SW 1271 (cell line): ENCODE measurements at regions not wholly inside any gene's neighbourhood (a gene's known extent, or its start where the extent isn't known, plus 50 kb on each side); places are given as distances from the start of the nearest gene placed in this dataset.
A peak's percentile ranks its signal among the peaks of the same experiment; 100 is the strongest.

Experiments used
- DNase-seq, 2 experiments: peaks; one replicate each; lab custom pipeline; 2025; lab: John Stamatoyannopoulos, UW

DNA sequence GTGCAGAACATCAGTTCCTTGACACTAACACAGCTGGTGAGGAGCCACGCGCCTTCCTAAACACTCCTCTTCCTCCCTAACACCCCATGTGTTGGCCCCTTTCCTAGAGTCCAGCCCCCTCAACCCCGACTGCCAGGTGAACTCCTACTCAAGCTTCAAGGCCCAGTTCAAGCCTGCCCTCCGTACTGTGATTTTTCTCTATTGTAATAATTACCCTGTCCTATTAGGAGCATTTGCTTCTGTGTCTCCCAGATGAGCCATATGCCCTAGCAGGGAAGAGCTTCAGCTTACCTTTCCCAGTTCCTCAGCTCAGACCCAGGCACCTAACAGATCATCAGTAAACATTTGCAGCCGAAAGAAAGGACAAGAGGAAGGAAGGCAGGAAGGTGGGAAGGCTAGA lies 130.6 kb upstream of the SALL3 start:
- no peak for DNase-seq

GRCh38 chr18:78849458-78849857 lies 130.2 kb upstream of the SALL3 start:
- DNase-seq, result no peak

- no peak for DNase-seq
Observed at GRCh38 chr18:78853341-78853740, 126.3 kb upstream of the SALL3 start.

DNA sequence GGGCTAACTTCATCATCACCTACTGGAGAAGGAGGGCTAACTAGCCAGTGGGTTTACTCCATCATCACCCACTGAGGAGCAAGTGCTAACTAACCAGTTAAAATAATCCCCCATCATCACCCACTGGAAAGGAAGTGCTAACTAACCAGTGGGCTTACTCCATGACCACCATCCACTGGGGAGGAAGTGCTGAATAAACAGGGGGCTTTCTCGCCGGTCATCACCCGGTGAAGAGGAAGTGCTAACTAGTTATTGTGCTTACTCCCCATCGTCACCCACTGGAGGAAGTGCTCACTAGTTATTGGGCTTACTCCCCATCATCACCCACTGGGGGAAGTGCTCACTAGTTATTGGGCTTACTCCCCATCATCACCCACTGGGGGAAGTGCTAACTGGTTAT lies 124.4 kb upstream of the SALL3 start:
- no peak for DNase-seq

- DNase-seq, result no peak
Observed at GRCh38 chr18:78856569-78857313, 122.9 kb upstream of the SALL3 start.

GRCh38 chr18:78857314-78858150 lies 122.1 kb upstream of the SALL3 start:
- no peak for DNase-seq

DNA sequence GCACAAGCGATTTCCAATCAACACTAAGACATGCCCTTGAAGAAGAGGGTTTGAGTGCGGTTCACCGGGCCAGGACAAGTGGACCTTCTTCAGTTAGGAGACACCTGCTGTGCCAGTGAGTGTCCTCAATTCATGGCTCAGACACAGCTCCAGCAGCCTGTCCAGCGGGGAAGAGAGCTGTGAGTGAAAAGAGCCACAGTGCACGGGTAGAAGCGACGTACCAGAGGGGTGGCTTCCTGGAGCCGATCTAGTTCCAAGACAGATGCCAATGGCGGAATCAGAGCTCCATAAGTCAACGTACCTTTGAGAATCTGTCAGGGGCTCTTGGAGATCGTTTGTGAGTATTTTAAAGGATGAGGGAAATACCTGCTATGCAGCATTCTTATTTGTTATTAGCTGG lies 119.9 kb upstream of the SALL3 start:
- no peak for DNase-seq

DNA sequence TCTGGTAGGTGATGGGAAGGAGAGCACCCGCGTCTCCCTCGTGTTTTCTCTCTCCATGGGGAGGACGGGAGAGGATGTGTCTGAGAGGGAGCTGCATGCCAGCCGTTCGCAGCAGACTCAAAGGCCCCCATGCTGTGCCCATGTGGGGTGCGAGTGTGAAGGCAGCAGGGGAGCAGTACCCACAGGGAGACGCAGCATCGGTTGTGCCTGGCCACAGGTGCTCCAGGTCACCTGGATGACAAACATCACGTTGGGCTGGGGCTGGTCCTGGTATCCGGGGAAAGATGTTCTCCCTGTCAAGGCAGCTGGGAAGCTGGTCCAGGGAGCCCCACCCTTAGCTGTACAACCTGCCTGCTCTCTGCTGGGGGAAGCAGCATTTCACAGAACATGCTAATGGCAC lies 119.5 kb upstream of the SALL3 start:
- DNase-seq, result no peak

DNA sequence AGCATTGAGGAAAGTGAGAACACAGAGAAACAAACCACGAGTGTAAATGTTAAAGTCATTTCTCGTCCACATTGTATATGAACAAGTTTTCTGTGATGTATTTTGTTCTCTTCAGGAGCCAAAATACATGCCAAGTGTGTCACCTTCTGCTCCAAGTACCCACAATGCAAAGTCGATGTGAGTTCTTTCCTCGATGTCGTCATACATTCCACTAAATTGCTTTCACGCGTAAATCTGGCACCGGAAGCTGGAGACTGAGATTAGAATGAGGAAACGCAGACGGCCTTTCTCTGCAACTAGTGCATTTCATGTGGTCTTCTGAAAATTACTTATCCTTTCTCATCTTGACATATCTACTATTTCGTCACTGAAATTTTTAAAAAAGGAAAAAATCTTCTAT lies 118.5 kb upstream of the SALL3 start:
- DNase-seq, result no peak

- DNase-seq, result no peak
Observed at GRCh38 chr18:78861706-78862105, 117.9 kb upstream of the SALL3 start.

GRCh38 chr18:78862395-78862794 lies 117.2 kb upstream of the SALL3 start:
- no peak for DNase-seq

GRCh38 chr18:78865056-78865598 lies 114.5 kb upstream of the SALL3 start:
- no peak for DNase-seq

DNA sequence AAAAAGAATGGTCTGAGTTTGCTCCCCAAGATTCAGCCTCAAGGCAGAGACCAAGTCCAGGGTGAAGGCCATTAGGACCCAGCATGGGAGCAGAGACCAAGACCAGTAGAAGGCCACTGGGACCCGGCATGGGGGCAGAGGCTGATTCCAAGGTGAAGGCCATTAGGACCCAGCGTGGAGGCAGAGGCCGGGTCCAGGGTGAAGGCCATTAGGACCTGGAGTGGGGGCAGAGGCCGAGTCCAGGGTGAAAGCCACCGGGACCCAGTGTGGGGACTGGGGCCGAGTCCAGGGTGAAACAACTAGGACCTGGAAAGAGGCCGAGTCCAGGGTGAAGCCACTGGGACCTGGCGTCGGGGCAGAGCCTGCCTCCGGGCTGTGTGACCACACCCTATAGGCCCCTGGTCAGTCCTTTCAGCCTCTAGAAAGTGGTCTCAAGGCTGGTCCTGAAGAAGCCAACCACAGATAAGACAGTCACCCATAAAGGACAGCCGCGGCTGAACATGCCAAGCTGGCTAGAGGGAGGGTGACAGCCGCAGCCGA lies 113.8 kb upstream of the SALL3 start:
- no peak for DNase-seq

DNA sequence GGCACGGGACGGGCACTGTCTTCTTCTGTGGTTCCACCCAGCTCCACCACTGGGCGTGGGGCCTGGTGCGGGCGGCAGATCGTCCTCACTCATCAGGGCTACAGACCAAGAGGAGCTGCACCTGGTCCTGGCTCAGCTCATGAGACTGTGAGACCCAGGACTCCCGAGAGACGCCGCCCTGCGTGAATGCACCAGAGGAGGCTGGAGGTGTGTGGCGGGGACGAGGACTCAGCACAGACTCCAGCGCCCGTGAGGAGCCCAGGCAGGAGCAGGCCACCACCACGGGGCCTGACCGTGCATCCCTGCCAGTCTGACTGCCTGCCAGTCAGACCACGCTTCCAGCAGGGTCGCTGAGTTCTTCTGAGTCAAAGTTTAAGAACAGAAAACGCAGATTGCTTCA lies 112.5 kb upstream of the SALL3 start:
- no peak for DNase-seq

DNA sequence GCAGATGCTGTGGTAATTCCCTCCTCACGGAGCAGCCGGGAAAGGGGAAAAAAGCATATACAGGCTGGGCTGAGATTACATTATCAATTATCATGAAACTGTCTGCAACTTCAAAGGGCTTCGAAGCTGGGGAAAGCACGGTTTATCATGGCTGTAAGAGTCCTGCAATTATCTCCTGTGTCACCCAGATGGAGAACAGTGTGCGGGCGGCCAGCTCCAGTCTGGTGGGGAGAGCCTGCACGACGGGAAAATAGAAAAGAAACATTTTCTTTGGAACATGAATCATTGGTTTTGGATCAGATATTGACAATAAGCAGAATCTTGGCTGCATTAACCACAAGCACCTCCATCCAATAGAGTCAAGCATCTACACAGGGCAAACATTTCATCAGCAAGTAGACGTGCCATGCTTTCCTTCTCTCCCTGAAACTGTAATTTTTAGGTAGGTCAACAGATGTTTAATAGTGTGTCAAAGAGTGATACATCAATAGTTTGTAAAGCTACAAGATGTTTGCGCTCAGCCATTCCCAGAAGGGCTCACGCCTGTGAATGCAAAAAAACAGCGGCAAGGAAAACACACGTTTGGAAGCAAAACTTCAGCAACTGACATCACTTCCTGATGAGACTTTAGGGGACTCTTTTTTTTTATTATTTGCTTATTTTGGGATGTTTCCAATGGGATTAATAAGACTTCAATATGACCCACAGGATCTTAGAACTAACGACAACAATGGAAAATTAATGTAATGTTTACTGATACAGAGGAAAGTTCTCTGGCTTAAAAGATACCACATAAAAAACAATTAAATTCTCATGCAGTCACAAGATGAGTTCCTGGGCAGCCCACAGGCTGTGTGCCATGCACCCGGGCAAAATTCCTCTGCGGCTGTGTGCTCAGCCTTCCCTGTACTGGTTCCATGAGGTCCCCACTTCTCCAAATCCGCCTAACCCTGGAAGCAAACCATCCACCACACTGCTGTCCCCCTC lies 111.0 kb upstream of the SALL3 start:
- no peak for DNase-seq

- no peak for DNase-seq
Observed at GRCh38 chr18:78871618-78872017, 108.0 kb upstream of the SALL3 start.

GRCh38 chr18:78873926-78874500 lies 105.6 kb upstream of the SALL3 start:
- DNase-seq, result no peak

DNA sequence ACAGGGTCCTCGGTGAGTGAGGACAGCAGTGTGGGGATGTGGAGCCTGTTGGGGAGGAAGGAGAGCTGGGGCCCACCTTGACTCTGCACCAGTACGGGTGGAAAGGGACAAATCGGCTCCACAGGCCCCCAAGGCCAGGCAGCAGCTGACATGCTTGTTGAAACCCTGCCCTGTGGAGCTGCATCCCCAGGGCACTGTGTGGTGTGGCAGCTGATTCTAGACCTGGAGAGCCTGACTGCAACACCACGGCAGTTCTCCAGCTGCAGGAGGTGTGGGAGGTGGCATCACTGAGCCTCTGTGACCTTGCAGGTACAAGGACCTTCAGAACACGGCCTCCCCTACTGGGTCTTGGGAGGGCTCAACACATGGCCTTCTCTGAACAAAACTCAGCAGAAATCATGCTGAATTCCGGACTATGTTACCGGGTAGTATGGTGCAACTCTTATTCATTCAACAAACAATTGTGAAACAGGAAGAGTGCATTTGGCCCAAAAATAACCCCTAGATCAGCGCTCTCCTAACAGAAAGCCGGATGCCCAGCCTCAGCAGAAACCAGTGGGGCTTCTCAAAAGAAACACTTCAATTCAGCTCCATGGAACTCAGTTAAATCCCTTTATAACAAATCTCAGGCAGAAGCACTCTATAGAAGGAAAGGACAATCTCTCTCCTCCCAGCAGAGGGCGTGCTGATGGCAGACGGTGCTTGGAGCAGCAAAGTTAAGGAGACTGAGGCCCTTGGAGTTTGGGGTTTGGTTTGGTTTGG lies 104.4 kb upstream of the SALL3 start:
- DNase-seq, result peak in 1 of 2 experiments; percentile 30

DNA sequence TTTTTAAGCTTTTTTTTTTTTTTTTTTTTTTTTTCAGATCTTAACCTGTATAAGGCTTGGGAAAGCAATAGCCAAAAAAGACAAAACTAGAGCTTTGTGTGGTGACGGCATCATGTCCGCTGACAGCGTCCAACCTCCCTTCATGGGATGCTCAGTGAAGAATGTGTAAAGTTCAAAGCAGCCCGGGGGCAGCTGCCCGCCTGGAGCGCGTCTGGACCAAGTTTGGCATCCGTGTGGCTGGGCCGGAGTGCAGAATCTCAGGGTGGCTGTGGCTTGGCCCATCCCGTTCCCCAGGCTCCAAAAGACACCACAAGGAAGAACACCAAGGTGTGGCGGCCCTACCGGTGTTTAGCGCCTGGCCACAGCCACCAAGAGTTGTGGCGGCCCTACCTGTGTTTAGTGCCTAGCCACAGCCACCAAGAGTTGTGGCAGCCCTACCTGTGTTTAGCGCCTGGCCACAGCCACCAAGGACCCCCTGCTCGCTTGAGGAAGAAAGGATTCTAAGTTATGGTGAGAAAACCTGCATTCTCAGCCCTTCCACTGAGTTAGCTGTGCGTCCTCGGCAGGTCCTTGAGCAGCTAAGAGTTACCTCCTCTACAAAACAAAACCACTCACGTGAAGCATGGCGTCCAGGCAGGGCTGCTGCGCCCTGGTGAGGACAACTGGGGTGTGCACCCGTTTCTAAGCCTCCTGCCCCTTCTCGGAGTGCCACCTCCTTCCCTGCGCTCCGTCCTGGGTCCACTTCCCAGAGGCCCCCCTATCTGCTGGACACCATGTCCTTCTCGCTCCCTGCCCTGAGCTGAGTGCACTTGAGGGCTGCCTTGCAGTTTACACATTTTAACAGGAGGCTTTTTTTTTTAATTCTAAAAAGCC lies 103.6 kb upstream of the SALL3 start:
- no peak for DNase-seq

- DNase-seq, result no peak
Observed at GRCh38 chr18:78876868-78877267, 102.8 kb upstream of the SALL3 start.
